H1 (cell line): ENCODE measurements at regions not wholly inside any gene's neighbourhood (a gene's known extent, or its start where the extent isn't known, plus 50 kb on each side); places are given as distances from the start of the nearest gene placed in this dataset.
A peak's percentile ranks its signal among the peaks of the same experiment; 100 is the strongest.

ENCODE experiments used
- CTCF ChIA-PET: fragments of 300-600 bp; sonication (Branson Sonifier 250); formaldehyde crosslinking; loops from one replicate; lab custom pipeline; 2021; ENCODE audit not compliant: partially characterized antibody; lab: Charles Lee
- POLR2A ChIA-PET: fragments of 300-600 bp; sonication (Branson Sonifier 250); formaldehyde crosslinking; loops from one replicate; lab custom pipeline; 2021; ENCODE audit warnings: inconsistent platforms; ENCODE audit not compliant: partially characterized antibody; lab: Charles Lee
- DNase-seq, 2 experiments: peaks; one replicate each; pipeline versions ENCODE4 v3.0.0 to v3.0.0-alpha.2; 2010 to 2022; ENCODE audit warnings: low spot score in 2 of 2, low read depth in 1 of 2, mixed read lengths in 1 of 2
- FAIRE-seq: peaks from 2 replicates; lab custom pipeline; 2011; peaks lifted over from hg19 to GRCh38; lab: Jason Lieb, UNC
- H2AFZ ChIP-seq: 2 replicates; pipeline ENCODE4 v1.8.1; 2012; ENCODE audit warnings: low read length, inconsistent platforms
- H2AK5ac ChIP-seq: 2 replicates; pipeline ENCODE4 v1.6.1; 2013; ENCODE audit warnings: low read depth, low read length
- H2BK120ac ChIP-seq: replicated peaks from 2 replicates; pipeline ENCODE3; 2013; ENCODE audit warnings: low read depth, low read length, inconsistent platforms
- H2BK12ac ChIP-seq: 2 replicates; pipeline ENCODE4 v1.6.1; 2013; ENCODE audit warnings: low read depth, low read length
- H2BK15ac ChIP-seq: 2 replicates; pipeline ENCODE4 v1.6.1; 2013; ENCODE audit warnings: low read length
- H2BK20ac ChIP-seq: 2 replicates; pipeline ENCODE4 v1.6.1; 2013; ENCODE audit warnings: low read length
- H2BK5ac ChIP-seq: 2 replicates; pipeline ENCODE4 v1.6.1; 2013; ENCODE audit warnings: low read depth, low read length
- H3K14ac ChIP-seq: 2 replicates; pipeline ENCODE4 v1.6.1; 2013; ENCODE audit warnings: inconsistent platforms; ENCODE audit not compliant: insufficient read length
- H3K18ac ChIP-seq: 2 replicates; pipeline ENCODE4 v1.6.1; 2013; ENCODE audit warnings: low read length; ENCODE audit errors: extremely low read depth
- H3K23ac ChIP-seq: 2 replicates; pipeline ENCODE4 v1.6.1; 2013; ENCODE audit warnings: inconsistent platforms; ENCODE audit not compliant: insufficient read length
- H3K23me2 ChIP-seq: 2 replicates; pipeline ENCODE4 v1.6.1; 2013; ENCODE audit warnings: low read depth, low read length
- H3K27ac ChIP-seq: 2 replicates; pipeline ENCODE4 v1.6.1; 2011; ENCODE audit warnings: low read depth, low read length, inconsistent platforms
- H3K27me3 ChIP-seq, 4 experiments: replicated peaks in 1 of 4; 1 replicate in 1 of 4; 2 replicates in 3 of 4; pipeline versions ENCODE4 v1.6.1 to v1.8.1; 2011 to 2013; ENCODE audit warnings: low read length in 3 of 4, mild to moderate bottlenecking in 3 of 4, inconsistent platforms in 2 of 4, mixed read lengths in 2 of 4, moderate library complexity in 1 of 4; ENCODE audit not compliant: control insufficient read depth in 3 of 4, insufficient read depth in 3 of 4; ENCODE audit errors: extremely low read depth in 1 of 4
- H3K36me3 ChIP-seq, 4 experiments: 2 replicates each; pipeline versions ENCODE4 v1.6.1 to v1.8.1; 2011 to 2013; ENCODE audit warnings: mild to moderate bottlenecking in 4 of 4, low read length in 3 of 4, moderate library complexity in 2 of 4, control low read depth in 1 of 4, inconsistent platforms in 1 of 4; ENCODE audit not compliant: insufficient read depth in 4 of 4, control insufficient read depth in 2 of 4
- H3K4ac ChIP-seq: replicated peaks from 2 replicates; pipeline ENCODE3; 2013; ENCODE audit warnings: low read length, low read depth, mixed read lengths, inconsistent platforms; ENCODE audit not compliant: insufficient read length
- H3K4me1 ChIP-seq, 4 experiments: replicated peaks in 1 of 4; 1 replicate in 1 of 4; 2 replicates in 3 of 4; pipeline versions ENCODE4 v1.6.1 to v1.8.1; 2011 to 2013; ENCODE audit warnings: low read length in 3 of 4, inconsistent platforms in 2 of 4, mixed read lengths in 1 of 4; ENCODE audit not compliant: insufficient read depth in 4 of 4, control insufficient read depth in 3 of 4
- H3K4me2 ChIP-seq, 2 experiments: 2 replicates each; pipeline versions ENCODE4 v1.6.1 to v1.8.1; 2011 to 2013; ENCODE audit warnings: low read depth in 2 of 2, low read length in 2 of 2, control low read depth in 1 of 2, inconsistent platforms in 1 of 2, mild to moderate bottlenecking in 1 of 2; ENCODE audit not compliant: insufficient read depth in 1 of 2
- H3K4me3 ChIP-seq, 4 experiments: fragments of 200-600, 300-600 bp in 1 of 4; sonication (generic), shearing (Covaris generic), sonication (Bioruptor Twin) in 1 of 4; 2 replicates each; pipeline versions ENCODE4 v1.5.1 to v1.8.1; 2011 to 2016; ENCODE audit warnings: low read length in 4 of 4, low read depth in 3 of 4, control low read depth in 2 of 4, inconsistent platforms in 2 of 4, mild to moderate bottlenecking in 2 of 4, mixed read lengths in 1 of 4, moderate library complexity in 1 of 4; ENCODE audit not compliant: insufficient read depth in 2 of 4; ENCODE audit errors: extremely low read depth in 1 of 4
- H3K56ac ChIP-seq: replicated peaks from 2 replicates; pipeline ENCODE3; 2013; ENCODE audit warnings: low read depth, mild to moderate bottlenecking, mixed read lengths, low read length, inconsistent platforms; ENCODE audit not compliant: insufficient read length
- H3K79me1 ChIP-seq: 2 replicates; pipeline ENCODE4 v1.6.1; 2013; ENCODE audit warnings: low read depth, low read length, control low read depth
- H3K79me2 ChIP-seq, 2 experiments: 2 replicates each; pipeline versions ENCODE4 v1.6.1 to v1.8.1; 2012 to 2013; ENCODE audit warnings: low read length in 2 of 2, mild to moderate bottlenecking in 2 of 2, inconsistent platforms in 1 of 2; ENCODE audit not compliant: insufficient read depth in 2 of 2, control insufficient read depth in 1 of 2
- H3K9ac ChIP-seq, 4 experiments: replicated peaks in 1 of 4; 1 replicate in 1 of 4; 2 replicates in 3 of 4; pipeline versions ENCODE4 v1.6.1 to v1.8.1; 2011 to 2013; ENCODE audit warnings: low read depth in 3 of 4, low read length in 3 of 4, control low read depth in 2 of 4, mild to moderate bottlenecking in 2 of 4, moderate library complexity in 2 of 4, inconsistent platforms in 1 of 4; ENCODE audit errors: extremely low read depth in 1 of 4
- H3K9me3 ChIP-seq, 2 experiments: 2 replicates each; pipeline versions ENCODE4 v1.6.1 to v1.8.1; 2012 to 2013; ENCODE audit warnings: mild to moderate bottlenecking in 2 of 2, moderate library complexity in 2 of 2, control low read depth in 1 of 2, inconsistent platforms in 1 of 2, low read depth in 1 of 2, low read length in 1 of 2, mixed read lengths in 1 of 2; ENCODE audit not compliant: insufficient read depth in 2 of 2
- H4K20me1 ChIP-seq, 2 experiments: replicated peaks in 1 of 2; 2 replicates each; pipeline versions ENCODE3 to v1.8.1; 2011 to 2013; ENCODE audit warnings: inconsistent platforms in 2 of 2, low read length in 2 of 2, mild to moderate bottlenecking in 1 of 2; ENCODE audit not compliant: insufficient read depth in 2 of 2, control insufficient read depth in 1 of 2
- H4K5ac ChIP-seq: 2 replicates; pipeline ENCODE4 v1.6.1; 2013; ENCODE audit warnings: low read length, low read depth, mixed read lengths, inconsistent platforms; ENCODE audit not compliant: insufficient read length
- H4K8ac ChIP-seq: 2 replicates; pipeline ENCODE4 v1.8.0; 2013; ENCODE audit warnings: mild to moderate bottlenecking, moderate library complexity, low read length, inconsistent platforms; ENCODE audit not compliant: insufficient read depth; ENCODE audit errors: extremely low read depth
- H4K91ac ChIP-seq: replicated peaks from 2 replicates; pipeline ENCODE3; 2013; ENCODE audit warnings: low read length, mixed read lengths, inconsistent platforms; ENCODE audit not compliant: insufficient read length
- EP300 ChIP-seq, 2 experiments: IDR thresholded peaks; 1 replicate in 1 of 2; 2 replicates in 1 of 2; pipeline ENCODE4 v1.6.1; 2011 to 2012; ENCODE audit warnings: low read depth in 2 of 2, low read length in 2 of 2, mild to moderate bottlenecking in 2 of 2, borderline replicate concordance in 1 of 2, inconsistent platforms in 1 of 2, moderate library complexity in 1 of 2
- SIRT6 ChIP-seq: IDR thresholded peaks from one replicate; pipeline ENCODE4 v1.7.1; 2012; ENCODE audit warnings: low read length, inconsistent platforms
- WGBS, 2 experiments: shearing (Covaris generic) in 1 of 2; methylation state at CpG; one replicate each; pipeline versions ENCODE4 v1.1.6 to v1.1.7; 2013 to 2015; ENCODE audit warnings: low lambda C conversion rate in 2 of 2, mixed read lengths in 2 of 2, inconsistent platforms in 1 of 2, low coverage in 1 of 2, missing lambda C conversion rate in 1 of 2; ENCODE audit not compliant: insufficient replicate concordance in 2 of 2, insufficient coverage in 1 of 2, insufficient read length in 1 of 2; ENCODE audit errors: extremely low coverage in 1 of 2, missing lambda C conversion rate in 1 of 2; 5-methylcytosine and 5-hydroxymethylcytosine counted together
- TF ChIP-seq, protein P1 (sequence below): IDR thresholded peaks from 2 replicates; pipeline ENCODE4 v1.6.1; 2012; ENCODE audit warnings: inconsistent platforms

DNA sequence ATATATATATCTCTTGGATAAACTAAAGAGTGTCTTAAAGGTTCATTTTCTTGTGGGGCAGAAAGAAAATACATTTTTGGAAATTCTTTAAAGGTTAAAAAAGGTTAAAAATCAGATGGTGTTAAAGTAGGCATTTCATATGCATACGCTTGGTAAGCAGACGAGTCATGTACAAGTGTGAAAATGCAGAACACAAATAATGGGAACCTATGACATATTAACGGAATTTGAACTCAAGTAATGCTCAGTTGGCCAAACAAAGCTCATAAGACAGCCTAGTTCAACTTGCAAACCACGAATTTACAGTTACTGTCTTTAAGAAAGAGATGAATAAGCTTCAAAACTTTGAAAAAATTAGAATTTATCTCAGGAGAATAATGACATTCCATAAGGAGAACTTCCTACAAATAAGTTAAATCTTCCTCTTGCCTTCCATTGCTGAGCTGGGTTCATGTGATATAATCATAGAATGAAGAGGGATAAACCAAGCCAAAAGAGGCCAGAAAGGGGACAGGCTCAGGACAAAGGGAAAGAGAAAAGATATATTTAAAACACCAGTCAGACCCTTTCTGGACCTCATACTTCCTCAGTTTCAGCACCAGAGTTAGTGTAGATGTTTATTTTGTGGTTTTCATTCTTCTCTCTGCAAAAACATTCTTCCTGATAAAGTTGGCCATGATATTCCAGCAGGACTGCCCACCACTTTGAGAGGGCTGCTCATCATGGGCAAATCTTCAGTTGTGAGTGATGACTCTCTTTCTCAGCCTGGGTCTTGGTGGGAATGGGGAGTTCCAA is 256.7 kb upstream of the CD180 start:
- Histone ChIP-seq H3K36me3 (no peaks in the 10 kb centered on the region), H2AFZ (peak overlapping the region; percentile 51; the same call in 1 of the 2 replicates), H2BK5ac (no peak overlapping the region), H3K4me2 (no peak overlapping the region), H4K91ac (no peak overlapping the region), H3K18ac (no peak overlapping the region), H3K27ac (no peak overlapping the region), H2BK12ac (no peak overlapping the region), H3K23ac (no peak overlapping the region), H3K4ac (no peak overlapping the region), H2BK120ac (no peak overlapping the region), H4K5ac (no peak overlapping the region), H3K27me3 (peaks cover 0 to 2% (median 0%) of the 10 kb centered on the region in 4 experiments; a peak in 1 of 7 replicates), H3K79me1 (no peaks in the 10 kb centered on the region), H2BK15ac (no peak overlapping the region), H3K9ac (no peak overlapping the region), H3K9me3 (no peaks in the 10 kb centered on the region), H4K20me1 (peaks cover 0 to 3% of the 10 kb centered on the region in 2 experiments), H2BK20ac (no peak overlapping the region), H3K79me2 (no peaks in the 10 kb centered on the region), H4K8ac (no peak overlapping the region)
- WGBS, 2 experiments, result 85% methylated on average over 4 of the region's 4 CpGs; no CpG with 5 or more reads in 1 of the 2 experiments
- no peak for FAIRE-seq
- CTCF ChIA-PET, result no interaction called here
- TF ChIP-seq EP300 (IDR thresholded peaks at IDR 0.05; ENCODE audit: borderline replicate concordance in 1 of 2, low read depth in 2 of 2, low read length in 2 of 2) (no peak), SIRT6 (no peak)
- TF ChIP-seq, protein P1, sequence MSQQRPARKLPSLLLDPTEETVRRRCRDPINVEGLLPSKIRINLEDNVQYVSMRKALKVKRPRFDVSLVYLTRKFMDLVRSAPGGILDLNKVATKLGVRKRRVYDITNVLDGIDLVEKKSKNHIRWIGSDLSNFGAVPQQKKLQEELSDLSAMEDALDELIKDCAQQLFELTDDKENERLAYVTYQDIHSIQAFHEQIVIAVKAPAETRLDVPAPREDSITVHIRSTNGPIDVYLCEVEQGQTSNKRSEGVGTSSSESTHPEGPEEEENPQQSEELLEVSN, result no peak
- TF ChIP-seq, all 59 proteins: peak for 0
- no peak overlapping the region for H3K4me3 ChIP-seq
- H3K56ac ChIP-seq, result no peak overlapping the region
- no peak for DNase-seq
- H3K4me1 ChIP-seq, result no peaks in the 10 kb centered on the region
- H3K14ac ChIP-seq, result no peak overlapping the region
- POLR2A ChIA-PET, result no interaction called here
- H2AK5ac ChIP-seq, result no peak overlapping the region
- H3K23me2 ChIP-seq, result no peaks in the 10 kb centered on the region
